Progenitor cell of endocrine pancreas (in vitro differentiated cells): ENCODE measurements at regions not wholly inside any gene's neighbourhood (a gene's known extent, or its start where the extent isn't known, plus 50 kb on each side); places are given as distances from the start of the nearest gene placed in this dataset.
A peak's percentile ranks its signal among the peaks of the same experiment; 100 is the strongest.

Experiments used
- DNase-seq: peaks from one replicate; pipeline ENCODE4 v3.0.0; 2021; ENCODE audit warnings: low spot score; ENCODE audit not compliant: unreplicated experiment
- H3K27ac Mint-ChIP-seq: 2 replicates; pipeline ENCODE4 v1.8.0; 2021; ENCODE audit warnings: mild to moderate bottlenecking, moderate library complexity, mixed read lengths
- H3K27me3 Mint-ChIP-seq: 2 replicates; pipeline ENCODE4 v1.8.0; 2021; ENCODE audit warnings: mixed read lengths
- H3K36me3 Mint-ChIP-seq: 2 replicates; pipeline ENCODE4 v1.8.0; 2022; ENCODE audit warnings: mixed read lengths; ENCODE audit not compliant: insufficient read depth
- H3K4me1 Mint-ChIP-seq: 2 replicates; pipeline ENCODE4 v1.8.0; 2021; ENCODE audit warnings: low read depth, mixed read lengths
- H3K4me3 Mint-ChIP-seq: 2 replicates; pipeline ENCODE4 v1.8.0; 2021; ENCODE audit warnings: low read depth, mild to moderate bottlenecking, moderate library complexity, mixed read lengths
- H3K9me3 Mint-ChIP-seq: 2 replicates; pipeline ENCODE4 v1.8.0; 2021; ENCODE audit warnings: low read depth, mixed read lengths
- TF ChIP-seq, protein P1 (sequence below): fragments of 200-600 bp; sonication (generic); IDR thresholded peaks from one replicate; pipeline ENCODE4 v1.5.0; 2021; ENCODE audit warnings: antibody characterized with exemption, mild to moderate bottlenecking; ENCODE audit not compliant: unreplicated experiment

DNA sequence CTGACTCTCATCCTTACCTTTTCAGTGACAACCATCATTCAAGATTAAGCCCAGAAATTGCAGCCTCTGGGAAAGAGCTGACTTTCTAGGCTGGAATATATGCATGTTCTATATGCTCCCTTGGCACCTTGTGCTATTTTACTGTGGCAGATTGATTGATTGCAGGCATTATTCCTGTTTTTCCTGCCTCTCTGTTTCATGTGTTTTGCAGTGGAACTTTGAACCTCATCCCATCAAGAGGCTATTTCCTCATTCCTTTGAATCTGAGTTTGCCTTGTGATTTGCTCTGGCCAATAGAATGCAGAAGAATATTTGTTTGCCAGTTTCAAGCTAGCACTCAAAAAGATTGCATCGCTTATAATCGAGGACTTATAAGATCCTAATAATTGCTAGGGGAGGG is 174.8 kb upstream of the DCN start:
- peaks cover 12% of the 10 kb centered on the region for H3K4me1 Mint-ChIP-seq
- no peak for DNase-seq
- H3K36me3 Mint-ChIP-seq = no peaks in the 10 kb centered on the region
- no peaks in the 10 kb centered on the region for H3K9me3 Mint-ChIP-seq
- TF ChIP-seq, protein P1, sequence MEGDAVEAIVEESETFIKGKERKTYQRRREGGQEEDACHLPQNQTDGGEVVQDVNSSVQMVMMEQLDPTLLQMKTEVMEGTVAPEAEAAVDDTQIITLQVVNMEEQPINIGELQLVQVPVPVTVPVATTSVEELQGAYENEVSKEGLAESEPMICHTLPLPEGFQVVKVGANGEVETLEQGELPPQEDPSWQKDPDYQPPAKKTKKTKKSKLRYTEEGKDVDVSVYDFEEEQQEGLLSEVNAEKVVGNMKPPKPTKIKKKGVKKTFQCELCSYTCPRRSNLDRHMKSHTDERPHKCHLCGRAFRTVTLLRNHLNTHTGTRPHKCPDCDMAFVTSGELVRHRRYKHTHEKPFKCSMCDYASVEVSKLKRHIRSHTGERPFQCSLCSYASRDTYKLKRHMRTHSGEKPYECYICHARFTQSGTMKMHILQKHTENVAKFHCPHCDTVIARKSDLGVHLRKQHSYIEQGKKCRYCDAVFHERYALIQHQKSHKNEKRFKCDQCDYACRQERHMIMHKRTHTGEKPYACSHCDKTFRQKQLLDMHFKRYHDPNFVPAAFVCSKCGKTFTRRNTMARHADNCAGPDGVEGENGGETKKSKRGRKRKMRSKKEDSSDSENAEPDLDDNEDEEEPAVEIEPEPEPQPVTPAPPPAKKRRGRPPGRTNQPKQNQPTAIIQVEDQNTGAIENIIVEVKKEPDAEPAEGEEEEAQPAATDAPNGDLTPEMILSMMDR = no peak
- H3K27ac Mint-ChIP-seq = peak overlapping the region; percentile 11
- H3K4me3 Mint-ChIP-seq = no peak overlapping the region
- H3K27me3 Mint-ChIP-seq = no peaks in the 10 kb centered on the region

DNA sequence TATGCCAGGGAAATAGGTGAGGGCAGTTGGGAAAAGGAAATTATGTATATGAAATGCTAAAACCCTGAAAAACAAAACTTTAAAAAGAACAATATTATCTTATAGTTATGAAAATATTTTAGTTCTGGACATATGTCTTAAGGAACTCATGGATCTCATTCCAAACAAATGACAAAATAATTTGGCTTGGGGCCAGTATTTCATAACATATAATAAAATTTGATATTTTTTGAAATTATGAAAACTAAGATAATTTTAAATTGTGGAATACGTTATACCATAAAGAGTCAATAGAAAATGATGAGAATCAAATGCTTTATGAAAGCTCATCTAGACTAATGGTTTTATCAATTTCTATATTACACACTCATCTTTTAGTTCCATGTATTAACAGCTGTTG is 173.8 kb upstream of the DCN start:
- Mint-ChIP-seq H3K27me3 (no peaks in the 10 kb centered on the region), H3K36me3 (no peaks in the 10 kb centered on the region), H3K4me3 (no peak overlapping the region), H3K9me3 (no peaks in the 10 kb centered on the region), H3K27ac (no peak overlapping the region), H3K4me1 (peaks cover 10% of the 10 kb centered on the region)
- TF ChIP-seq, protein P1 = no peak
- DNase-seq = no peak

DNA sequence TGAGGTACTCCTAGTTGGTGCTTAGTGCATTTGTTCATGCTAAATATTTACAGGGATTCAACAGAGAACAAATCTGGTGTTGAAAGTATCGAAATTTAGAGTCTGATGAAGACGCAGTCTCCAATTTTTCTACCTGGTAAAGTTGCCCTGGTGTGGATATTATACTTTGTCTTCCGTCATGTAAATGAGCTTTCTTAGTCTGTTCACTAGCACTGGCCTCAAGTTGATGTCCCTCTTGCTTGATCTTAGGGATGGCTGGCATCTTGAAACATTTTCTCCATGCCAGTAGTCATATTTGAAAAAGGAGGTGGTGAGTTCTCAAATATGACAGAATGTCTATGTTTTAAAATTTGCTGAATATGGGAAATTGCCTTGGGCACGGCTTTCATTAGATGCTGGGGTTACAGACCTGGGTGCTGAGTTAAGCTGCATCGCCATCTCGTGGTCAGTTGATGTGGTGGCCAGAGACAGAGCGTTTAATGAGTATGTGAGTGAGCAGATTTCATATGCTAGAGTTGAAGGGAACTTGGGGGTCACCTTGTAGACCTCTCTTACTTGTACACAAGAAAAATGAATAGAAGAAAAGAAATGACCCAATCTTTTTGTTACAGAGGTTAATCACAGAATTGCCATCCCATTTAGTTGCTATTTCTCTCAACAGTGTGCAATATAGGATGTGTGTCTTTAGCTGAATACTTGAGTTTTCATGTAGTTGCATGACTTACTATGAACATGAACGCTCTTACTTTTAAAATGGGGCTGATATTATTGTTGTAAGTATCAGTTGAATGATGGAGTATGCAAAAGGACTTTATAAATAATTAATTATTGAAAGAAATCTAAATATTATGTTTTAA is 172.8 kb upstream of the DCN start:
- Mint-ChIP-seq H3K27ac (no peak overlapping the region), H3K27me3 (no peaks in the 10 kb centered on the region), H3K4me1 (peaks cover 10% of the 10 kb centered on the region), H3K36me3 (no peaks in the 10 kb centered on the region), H3K9me3 (no peaks in the 10 kb centered on the region), H3K4me3 (no peak overlapping the region)
- DNase-seq = peak; percentile 26
- TF ChIP-seq, protein P1 = peak; percentile 84

DNA sequence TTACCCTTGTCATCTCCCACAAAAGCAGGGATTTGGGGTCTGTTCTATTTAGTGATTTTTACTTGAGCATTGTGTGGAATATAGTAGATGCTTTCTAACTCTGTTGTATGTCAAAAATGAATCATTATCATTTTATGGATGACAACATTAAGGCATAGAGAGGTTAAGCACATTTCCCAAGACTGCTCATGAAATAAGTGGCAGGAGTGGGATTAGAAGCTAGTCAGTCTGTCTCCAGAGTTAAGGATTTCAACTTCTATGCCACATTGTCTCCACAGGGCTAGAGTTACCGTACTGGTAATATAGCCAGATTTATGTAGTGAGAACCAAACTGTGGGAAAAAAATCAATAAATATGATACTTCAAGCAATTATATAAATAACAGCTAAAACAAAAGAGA is 170.6 kb upstream of the DCN start:
- Mint-ChIP-seq H3K27ac (no peak overlapping the region), H3K4me3 (no peak overlapping the region), H3K27me3 (no peaks in the 10 kb centered on the region), H3K4me1 (peaks cover 10% of the 10 kb centered on the region), H3K9me3 (no peaks in the 10 kb centered on the region), H3K36me3 (no peaks in the 10 kb centered on the region)
- TF ChIP-seq, protein P1 = no peak
- no peak for DNase-seq

DNA sequence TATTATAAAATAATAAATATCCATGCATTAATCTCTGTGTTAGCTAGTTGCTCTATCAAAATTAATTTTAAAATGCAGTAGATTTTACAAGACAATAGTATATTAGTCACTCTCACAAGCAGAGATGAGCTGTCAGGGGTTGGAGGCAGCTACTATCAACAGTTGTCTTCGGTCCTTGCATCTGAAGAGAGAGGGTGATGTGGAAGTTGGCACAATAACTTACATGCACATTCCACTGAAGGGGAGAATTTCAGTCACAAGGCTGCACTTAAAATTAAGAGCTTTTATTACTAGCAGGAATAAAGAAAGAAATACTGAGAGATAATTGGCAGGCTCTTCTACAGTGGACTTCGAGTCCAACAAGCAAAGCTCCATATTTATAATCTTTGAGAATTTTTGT is 166.9 kb upstream of the DCN start:
- Mint-ChIP-seq H3K27ac (no peak overlapping the region), H3K4me1 (no peaks in the 10 kb centered on the region), H3K4me3 (no peak overlapping the region), H3K9me3 (no peaks in the 10 kb centered on the region), H3K36me3 (no peaks in the 10 kb centered on the region), H3K27me3 (no peaks in the 10 kb centered on the region)
- no peak for DNase-seq
- TF ChIP-seq, protein P1 = no peak
